ENCODE measurements at regions not wholly inside any gene's neighbourhood (a gene's known extent, or its start where the extent isn't known, plus 50 kb on each side); places are given as distances from the start of the nearest gene placed in this dataset.

DNA sequence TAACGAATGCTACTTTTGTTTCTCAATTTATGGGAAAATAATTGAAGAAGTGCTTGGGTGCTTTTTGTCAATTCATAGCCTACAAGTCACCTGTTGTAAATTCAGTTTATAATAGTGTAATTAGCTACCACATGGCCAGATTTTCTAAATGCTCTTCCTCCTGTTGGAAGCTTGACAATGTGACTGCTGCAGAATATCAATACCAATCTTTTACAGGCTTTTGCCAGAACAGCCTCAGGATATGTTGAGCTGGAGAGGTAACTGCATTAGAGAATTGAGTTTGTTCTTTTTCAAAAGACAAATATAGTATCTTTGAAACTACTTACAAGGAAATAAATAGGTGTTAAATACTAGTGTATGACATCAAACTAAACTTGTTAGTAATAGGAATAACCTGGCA lies 277.8 kb downstream of the POU4F1 start:
- DNase-seq: no peak

DNA sequence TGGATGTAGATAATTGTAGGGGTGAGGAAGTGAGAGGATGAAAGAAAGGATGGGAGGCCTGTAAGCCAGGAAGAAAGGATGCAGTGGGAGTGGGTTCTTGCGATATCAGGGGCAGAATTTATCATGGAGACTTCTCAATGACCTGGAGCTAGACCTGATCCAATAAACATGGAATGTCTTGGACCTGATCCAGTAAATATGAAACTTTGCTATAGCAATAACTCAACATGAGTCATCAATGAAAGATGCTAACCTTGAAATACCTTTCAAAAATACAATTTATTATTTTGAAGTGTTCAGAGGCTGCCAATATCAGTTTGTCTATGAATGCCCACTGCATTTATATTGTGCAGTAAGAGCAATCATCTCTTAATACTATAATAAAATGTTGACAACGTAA lies 279.5 kb downstream of the POU4F1 start:
- no peak for DNase-seq

DNA sequence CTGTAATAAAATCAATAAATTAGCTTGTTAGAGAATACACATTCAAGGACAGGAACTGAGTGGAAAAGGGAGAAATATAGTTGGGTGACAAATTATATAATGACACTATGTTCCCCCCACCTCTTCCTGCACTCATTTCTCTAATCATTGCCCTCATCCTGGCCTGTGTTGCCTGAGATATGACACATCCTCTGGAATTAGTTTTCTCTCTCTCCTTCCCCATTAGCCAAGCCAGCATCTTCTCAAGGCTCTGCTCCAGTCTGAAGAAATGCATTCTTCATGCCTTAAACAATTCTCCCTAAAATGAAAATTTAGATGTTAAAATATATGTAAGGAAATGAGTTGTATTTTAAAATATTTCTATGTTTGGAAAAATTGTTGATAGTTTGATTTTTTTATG lies 280.3 kb downstream of the POU4F1 start:
- DNase-seq: no peak

DNA sequence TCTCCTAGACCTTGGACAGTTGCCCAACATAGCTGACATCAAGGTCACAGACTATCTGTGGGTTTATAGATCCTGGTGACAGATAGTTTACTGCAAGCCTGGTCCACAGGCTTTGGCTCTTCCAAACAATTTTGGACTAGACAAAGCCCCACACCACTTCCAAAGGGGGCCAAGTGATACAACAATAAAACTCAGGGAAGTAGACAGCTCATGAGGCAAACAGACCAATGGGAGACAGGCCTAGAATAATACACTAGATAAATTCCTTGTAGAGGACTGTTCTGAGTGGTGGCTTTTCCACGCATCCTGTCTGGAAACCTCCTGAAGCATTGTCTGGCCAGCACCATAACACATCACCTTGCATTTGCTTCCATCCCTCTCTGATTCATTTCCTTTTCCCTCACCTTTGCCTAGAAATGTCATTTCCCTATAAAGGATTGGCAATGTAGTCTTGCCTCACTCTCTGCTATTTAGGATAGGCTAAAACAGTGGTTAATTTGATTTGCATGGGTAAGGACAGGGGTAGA lies 284.2 kb downstream of the POU4F1 start:
- DNase-seq: no peak

DNA sequence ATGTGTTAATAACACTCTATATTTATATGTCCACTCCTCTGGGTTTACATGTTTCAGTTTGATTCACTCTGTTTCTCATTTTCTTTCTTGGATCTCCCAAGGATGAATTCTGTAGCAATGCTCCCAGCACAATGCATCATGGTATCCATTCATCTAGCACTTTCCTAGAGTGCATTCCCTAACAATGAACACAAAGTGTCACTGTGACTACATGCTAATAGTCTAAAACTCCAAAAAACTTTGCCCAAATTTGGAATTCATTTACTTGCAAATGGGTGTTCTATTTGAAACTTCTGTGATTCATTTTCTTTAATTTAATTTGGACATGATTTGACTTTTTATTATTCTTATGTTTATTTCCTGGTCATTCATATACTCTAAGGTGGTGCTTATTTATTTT lies 286.3 kb downstream of the POU4F1 start:
- no peak for DNase-seq

DNA sequence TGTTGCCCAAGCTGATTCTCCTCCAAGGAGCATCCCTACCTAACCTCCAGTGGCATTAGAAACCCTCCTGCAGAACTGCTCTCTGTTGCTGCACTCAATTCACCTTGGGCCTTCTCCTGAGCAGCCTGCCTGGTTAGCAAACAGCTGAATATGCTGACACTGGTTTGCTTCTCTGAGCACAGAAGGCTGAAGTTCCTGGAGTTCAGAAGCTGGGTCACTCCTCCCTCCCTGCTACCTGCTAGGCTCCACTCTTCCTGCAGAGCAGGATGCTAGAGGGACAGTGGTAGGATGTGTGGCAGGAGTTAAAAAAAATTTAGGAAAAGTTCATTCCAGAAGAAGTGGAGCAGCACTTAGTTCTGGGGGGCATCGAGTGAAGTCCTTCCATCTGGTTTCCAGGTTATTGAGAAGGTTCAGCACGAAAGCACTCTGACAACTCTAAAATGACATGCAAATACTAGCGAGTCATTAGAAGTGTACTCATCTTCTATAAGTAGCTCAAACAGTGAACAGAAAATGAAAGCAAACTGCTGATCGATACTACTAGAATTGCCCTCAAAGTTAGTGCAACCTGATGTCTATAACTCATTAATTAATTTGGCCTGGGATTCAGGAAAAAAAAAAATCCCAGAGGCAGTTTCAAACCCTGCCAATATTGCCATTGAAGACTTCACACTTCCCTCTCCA lies 293.7 kb downstream of the POU4F1 start:
- no peak for DNase-seq

DNA sequence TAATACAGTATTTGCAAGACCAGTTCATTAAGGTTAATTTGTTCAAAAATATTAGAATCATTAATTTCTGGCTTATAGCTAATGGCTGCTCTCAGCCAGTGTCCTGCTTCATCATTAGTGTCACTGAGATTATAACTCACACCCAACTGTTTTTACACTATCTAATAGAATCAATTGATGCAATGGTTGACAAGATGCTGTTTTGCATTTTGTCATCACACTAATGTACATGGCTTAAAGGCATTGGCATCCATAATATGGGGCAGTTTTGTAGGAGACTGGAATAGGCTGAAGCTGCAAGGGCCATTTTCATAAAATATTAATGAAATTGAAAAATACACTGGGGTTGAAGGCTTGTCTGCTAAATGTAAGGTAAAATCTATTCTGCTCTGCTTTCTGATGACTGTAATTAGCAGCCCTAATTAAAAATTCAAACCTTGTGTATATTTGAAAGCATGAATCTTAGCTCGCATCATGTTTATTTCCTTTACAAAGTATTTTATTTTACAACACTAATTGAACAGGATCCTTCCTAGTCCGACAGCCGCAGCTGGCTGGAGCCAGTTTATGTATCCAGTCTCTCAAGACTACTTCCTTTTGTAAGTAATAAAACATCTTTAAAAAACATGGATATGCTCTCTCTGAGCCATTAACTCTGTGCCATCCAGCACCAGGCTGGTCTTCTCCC lies 296.7 kb downstream of the POU4F1 start:
- no peak for DNase-seq

DNA sequence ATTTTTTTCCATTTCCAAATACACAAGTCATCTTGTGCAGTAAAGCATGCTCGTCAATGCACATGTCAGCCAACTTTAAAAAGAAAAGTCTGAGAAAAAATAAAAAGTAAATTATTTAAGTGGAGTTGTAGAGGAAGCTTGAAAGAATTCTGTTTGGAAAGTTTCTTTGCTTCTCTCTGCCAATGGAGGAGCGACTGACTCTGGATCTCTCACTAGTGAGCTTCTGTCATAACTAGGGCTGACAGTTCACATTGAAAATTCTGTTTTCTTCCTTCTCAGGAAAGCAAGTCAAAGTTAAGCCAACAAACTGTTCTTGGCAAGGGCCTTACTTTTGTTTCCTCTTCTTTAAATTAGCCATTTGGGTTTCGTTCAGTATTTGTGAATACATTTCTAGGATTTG lies 298.2 kb downstream of the POU4F1 start:
- DNase-seq: no peak

DNA sequence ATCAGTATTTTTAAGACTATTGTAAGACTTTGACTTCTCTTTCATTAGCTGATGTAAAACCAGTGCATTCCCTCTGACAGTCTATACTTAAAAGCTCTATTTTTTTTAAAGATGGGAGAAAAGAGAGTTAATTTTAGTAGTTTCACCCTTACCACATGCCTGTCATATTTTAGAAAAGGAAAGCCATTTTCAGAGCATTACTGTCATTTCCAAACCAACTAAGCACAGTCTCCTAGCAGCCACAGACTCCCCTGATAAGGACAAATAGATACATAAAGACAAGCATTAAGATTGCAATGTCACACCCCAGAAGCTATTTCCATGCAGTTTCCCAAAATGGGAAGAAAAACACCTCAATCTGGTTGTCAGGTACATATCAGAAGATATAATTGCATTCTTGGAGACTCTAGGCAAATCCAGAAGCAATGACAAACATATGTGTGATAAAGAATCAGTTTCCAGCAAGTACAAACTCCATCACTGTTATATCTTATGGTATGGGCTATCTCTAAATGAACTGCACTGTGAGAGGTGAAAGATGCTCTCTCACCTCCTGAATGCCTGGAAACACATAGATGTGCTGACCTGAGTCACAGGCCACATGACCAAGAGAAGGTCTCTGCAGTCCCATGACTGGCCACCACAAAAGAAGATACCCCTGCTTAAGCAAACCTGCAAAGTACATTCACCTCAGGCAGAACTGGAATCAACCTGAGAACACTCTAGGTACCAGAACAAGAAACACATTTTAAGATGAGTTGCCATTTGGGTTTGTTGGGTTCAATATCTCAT lies 303.3 kb downstream of the POU4F1 start:
- no peak for DNase-seq

DNA sequence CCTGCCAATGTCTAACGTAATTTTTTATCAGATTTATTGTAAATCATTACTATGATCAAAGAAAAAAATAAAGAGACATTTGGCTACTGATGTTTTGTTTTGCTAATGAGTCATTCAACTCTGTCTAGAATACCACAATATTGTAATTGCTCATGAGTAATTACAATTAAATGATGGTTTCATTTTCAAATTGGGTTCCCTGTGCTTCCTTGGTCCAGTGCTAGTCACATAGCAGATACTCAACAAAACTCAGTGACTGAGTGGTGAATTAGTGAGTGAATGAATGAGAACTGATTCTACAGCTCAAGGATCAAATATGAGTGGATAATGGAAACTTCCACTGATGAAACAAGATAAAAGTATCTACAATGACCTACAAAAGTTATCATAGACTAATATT lies 304.7 kb downstream of the POU4F1 start:
- no peak for DNase-seq

DNA sequence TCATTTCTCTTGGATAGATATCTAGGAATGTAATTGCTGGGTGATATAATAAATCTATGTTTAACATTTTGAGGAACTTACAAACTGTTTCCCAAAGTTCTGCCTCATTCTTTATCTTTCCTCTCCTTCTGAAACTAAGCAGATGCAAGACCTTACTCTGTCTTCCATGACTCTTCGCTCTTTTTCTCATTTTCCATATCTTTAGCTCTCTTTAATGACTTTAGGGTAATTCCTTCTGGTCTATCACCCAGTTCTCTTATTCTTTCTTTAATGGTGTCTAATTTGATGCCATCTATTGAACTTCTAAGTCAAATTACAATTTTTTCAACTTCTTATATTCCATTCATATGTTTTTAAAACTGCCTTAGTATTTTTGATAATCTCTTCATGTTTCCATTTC lies 316.6 kb downstream of the POU4F1 start:
- no peak for DNase-seq

DNA sequence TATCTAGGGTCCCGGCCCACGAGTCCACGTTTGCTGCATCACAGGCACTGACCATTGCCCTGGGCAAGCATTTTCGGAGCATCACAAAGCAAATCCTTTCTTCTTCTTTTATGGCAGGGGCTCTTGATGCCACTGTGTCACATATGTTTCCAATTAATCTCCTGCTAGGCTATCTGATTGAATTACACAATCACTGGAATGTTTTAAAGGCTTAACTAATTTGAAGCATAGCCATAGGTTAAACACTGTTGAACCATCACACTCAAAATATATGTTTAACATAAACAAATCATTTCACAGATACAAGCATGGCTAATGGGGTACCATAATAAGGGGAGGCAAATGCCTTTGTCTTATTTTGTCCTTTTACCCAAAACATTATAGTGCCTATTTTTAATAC lies 338.3 kb downstream of the POU4F1 start:
- no peak for DNase-seq

DNA sequence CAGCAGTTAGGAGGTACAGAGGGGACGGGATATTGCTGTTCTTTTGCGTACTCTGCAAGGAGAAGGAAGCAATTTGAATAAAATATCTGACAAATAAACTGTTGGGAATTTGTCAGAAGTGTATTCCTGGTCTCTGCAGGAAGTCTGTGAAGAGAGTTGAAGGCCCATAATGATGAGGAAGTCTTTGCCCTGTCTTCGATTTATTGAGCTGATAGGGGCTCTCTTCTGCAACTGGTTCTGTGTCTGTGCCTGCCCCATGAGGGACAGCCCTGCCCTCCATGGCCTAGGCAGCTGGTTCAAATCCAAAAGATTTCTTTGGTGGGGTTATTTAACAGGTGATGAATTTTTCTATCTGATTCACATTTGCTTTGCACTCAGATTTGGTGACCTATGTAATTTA lies 339.7 kb upstream of the EDNRB start:
- no peak for DNase-seq

DNA sequence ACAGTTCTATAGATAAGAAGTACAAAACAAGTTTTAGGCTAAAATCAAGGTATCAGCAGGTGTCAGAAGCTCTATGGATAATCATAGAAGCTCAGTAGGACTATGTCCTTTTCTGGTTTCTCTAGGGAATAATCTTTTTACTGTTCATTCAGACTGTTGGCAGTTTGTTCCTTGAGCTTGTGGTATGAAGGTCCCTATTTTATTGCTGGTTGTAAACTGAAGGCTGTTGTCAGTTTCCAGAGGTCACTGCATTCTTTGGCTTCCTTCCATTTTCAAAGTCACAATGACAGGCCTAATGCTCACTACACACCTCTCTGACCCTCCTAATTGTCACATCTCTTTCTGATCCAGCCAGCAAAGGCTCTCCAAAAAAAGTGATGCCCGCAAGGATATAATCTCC lies 337.9 kb upstream of the EDNRB start:
- DNase-seq: no peak

DNA sequence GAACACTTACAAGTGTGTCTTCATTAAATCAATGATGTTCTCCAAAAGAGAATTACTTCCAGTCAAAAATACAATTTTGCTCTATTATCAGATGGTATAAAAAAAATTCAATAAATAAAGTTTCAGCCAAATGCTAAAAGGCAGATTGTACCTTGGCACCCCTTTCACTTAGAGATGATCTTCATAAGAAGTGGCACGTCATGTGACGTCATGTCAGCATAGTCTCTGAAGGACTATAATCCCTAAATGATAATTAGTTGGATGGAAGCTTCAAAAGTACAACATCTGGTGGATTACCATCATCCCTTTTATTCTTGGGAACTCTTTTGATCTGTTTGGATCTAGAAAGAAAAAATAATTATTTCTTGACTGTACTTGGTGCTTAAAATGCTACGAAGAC lies 335.5 kb upstream of the EDNRB start:
- DNase-seq: no peak

DNA sequence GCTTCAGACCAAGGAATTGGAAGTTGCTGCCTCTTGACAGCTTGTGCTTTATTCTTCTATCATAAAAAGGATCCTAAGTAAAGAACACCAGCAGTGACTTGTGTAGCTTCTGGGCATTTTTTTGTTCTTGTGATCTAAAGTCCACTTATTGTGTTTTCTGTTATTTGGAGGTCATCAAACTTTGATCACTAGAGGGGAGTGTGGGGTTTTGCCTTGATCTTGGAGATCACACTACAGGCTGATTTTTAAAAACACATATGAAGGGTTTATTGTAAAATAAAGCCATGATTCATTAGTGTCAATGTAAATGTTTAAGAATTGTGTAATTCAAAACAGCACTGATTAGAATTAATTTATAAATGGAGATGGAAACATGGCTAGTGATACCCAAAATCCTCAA lies 328.7 kb upstream of the EDNRB start:
- no peak for DNase-seq

DNA sequence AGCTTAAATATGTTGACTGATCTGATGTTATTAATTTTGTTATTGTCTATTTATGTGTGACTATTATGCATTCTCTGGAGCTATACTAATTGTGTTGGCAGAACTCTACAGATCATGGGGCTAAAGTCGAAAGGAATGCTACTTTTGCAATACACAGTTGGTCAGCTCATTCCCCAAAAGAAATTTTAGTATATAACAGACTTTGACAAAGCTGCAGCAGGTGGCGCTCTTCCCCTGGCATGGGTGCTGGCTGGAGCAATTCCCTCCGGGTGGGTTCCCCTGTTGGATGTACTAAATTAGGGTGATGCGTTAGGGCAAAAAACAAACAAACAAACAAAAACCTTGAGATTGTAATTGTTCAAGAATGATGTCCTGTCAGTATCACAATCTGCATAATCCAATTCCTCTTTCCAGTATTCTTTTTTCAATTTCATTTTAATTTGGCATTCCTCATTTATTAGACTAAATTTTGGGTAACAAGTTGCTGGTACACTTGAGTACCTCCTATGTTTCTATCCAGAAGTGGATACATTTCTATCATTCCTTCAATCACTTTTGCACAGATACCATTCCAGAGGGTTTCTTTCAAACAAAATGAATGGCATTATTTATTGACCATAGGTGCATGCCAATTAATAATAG lies 322.8 kb upstream of the EDNRB start:
- DNase-seq: no peak

DNA sequence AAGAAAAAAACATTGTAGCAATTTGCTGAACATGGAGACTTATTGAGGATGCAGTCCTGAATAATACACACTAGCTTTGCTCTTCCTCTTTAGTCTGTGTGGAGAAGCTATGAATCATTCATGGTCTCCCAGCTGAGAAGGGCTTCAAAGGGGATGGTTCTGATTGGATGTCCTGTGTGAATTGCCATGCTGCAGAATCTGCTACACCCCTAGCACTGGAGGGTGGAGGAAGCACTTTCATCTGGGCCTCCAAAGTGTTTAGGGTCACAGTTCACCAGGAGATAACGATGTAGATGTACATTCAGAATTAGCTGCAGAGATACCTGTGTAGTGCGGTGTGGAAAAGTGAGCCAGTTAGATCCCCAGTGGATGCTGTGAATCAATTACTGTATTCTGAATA lies 321.1 kb upstream of the EDNRB start:
- no peak for DNase-seq

DNA sequence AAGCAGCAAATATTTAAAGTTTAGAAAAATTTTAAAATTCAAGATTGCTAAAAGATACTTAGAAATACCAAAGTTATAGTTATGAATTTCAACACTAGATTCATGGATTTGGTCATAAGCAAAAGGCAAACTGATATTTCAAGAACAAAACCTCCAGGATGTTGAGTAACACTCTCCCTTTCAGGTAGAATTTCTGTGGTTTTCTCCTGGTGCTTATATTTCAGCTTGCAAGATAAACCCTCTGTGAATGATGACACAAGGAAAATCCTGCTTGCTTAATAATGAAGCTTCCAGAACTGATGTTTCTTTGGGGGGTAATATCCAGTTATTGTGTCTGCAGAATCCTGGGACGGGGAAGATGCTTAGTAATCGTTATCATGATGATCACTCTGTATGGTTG lies 320.3 kb upstream of the EDNRB start:
- DNase-seq: no peak

DNA sequence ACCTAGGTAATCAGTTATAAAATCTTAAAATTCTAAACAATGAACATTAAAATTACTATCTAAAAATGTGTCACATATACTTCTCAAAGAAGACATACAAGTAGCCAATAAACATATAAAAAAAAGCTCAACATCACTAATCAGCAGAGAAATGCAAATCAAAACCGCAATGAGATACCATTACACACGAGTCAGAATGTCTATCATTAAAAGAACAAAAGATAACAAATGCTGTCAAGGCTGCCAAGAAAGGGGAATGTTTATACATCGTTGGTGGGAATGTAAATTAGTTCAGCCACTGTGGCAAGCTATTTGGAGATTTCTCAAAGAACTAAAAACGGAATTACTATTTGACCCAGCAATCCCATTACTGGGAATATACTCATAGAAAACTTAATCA lies 310.3 kb upstream of the EDNRB start:
- DNase-seq: no peak

DNA sequence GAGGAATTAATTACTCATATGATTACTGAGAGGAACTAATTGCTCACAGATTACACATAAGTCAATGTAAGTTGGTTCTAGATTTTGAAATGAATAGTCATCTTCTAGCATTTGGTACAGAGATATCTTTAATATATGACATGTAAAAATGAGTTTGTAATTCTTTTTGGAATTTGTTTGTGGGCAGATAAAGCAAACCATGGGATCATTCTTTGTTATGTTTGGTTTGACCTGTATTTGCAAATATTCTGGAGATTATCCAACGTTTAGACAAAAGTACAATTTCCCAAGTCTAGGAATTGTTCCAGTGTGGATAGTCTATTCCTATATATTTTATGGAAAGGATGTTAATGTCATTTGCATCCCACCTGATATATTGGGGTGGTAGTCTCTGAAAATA lies 309.6 kb upstream of the EDNRB start:
- no peak for DNase-seq

DNA sequence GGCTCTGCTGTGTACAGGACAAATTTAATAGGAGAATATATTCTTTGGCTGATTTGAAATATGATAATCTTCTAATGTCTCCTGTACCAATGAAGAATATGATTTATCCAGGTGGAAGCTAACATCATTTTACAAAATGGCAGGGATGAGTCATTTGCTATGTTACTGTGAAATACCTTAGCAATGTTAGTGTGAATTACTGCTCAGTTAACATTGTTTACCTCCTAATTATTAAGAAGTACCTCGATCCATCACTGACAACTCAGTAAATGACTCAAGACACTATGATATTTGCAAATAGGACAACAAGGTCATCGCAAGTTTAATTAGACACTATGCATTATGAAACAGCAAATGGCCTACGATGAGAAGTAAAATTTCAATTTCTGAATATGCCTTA lies 309.1 kb upstream of the EDNRB start:
- DNase-seq: no peak

DNA sequence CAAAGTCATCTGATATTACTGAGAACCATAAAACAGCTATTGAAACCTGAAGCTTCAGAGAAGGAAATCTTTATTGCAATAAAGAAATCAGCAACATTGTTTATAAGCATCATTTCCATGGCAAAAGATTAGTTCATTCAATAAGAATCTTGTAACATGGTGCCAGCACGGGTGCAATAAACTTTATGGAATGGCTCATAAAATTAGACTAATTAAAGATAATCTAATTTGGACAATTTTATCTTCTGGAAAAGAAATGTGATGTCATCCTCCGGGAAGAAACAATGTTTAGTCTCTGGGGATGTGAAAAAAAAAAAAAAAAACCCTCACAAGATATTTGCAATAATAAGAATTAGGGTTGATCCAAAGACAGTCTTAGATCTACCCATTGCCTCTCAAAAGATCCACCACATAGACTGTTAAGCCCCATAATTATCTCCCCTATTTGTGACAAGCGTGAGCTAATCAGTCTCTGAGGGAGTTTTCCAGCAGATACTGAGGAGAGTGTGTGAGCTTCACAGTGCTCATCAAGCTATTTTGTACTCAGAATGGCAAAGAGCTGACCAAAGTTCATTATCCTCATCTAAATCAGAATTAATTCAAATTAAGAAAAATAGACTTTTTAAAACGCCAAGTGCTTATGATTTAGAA lies 297.0 kb upstream of the EDNRB start:
- DNase-seq: no peak

Measured in activated gamma-delta T cell treated with Interleukin-2 at 50 U/mL for 16 hours (primary cell).